HepG2 (cell line): ENCODE measurements at regions not wholly inside any gene's neighbourhood (a gene's known extent, or its start where the extent isn't known, plus 50 kb on each side); places are given as distances from the start of the nearest gene placed in this dataset.

ENCODE experiments used
- ATF2 ChIP-seq: sonication (generic); formaldehyde crosslinking; IDR thresholded peaks from 2 replicates; pipeline ENCODE4 v1.4.0; 2020; ENCODE audit warnings: missing genetic modification reagents
- ATF7-NPFF ChIP-seq: sonication (generic); formaldehyde crosslinking; IDR thresholded peaks from 2 replicates; pipeline ENCODE4 v1.8.1; 2023; ENCODE audit warnings: mild to moderate bottlenecking, low read depth, missing genetic modification reagents, moderate library complexity
- DMTF1 ChIP-seq: sonication (generic); formaldehyde crosslinking; IDR thresholded peaks from 2 replicates; pipeline ENCODE4 v1.4.0; 2020; ENCODE audit warnings: mild to moderate bottlenecking, missing genetic modification reagents
- DZIP1 ChIP-seq: sonication (generic); formaldehyde crosslinking; IDR thresholded peaks from 2 replicates; pipeline ENCODE4 v1.5.0; 2020; ENCODE audit warnings: mild to moderate bottlenecking, missing genetic modification reagents
- FOXP4 ChIP-seq: sonication (generic); formaldehyde crosslinking; IDR thresholded peaks from 2 replicates; pipeline ENCODE4 v1.4.0; 2020; ENCODE audit warnings: missing genetic modification reagents
- MTF2 ChIP-seq: sonication (generic); formaldehyde crosslinking; IDR thresholded peaks from 2 replicates; pipeline ENCODE4 v1.5.0; 2020; ENCODE audit warnings: missing genetic modification reagents, borderline replicate concordance
- NR2C2 ChIP-seq: sonication (generic); formaldehyde crosslinking; IDR thresholded peaks from 2 replicates; pipeline ENCODE4 v1.4.0; 2020; ENCODE audit warnings: missing genetic modification reagents, mild to moderate bottlenecking, moderate library complexity, borderline replicate concordance
- SIN3B ChIP-seq: fragments of 150-350 bp; IDR thresholded peaks from 2 replicates; pipeline ENCODE4 v1.6.1; 2014; ENCODE audit warnings: low read length
- SNAPC4 ChIP-seq: sonication (generic); formaldehyde crosslinking; IDR thresholded peaks from 2 replicates; pipeline ENCODE4 v1.4.0; 2020; ENCODE audit warnings: mild to moderate bottlenecking, missing genetic modification reagents
- ZNF749 ChIP-seq: sonication (generic); formaldehyde crosslinking; IDR thresholded peaks from 2 replicates; pipeline ENCODE4 v1.8.0; 2022; ENCODE audit warnings: mild to moderate bottlenecking, missing genetic modification reagents, moderate library complexity, borderline replicate concordance
- ZNF761 ChIP-seq: sonication (generic); formaldehyde crosslinking; conservative IDR thresholded peaks from 2 replicates; pipeline ENCODE4 v1.4.0; 2020; ENCODE audit warnings: mild to moderate bottlenecking, missing genetic modification reagents
- ZNF768 ChIP-seq: sonication (generic); formaldehyde crosslinking; IDR thresholded peaks from 2 replicates; pipeline ENCODE4 v1.4.0; 2020; ENCODE audit warnings: missing genetic modification reagents
- ZNF883 ChIP-seq: sonication (generic); formaldehyde crosslinking; IDR thresholded peaks from 2 replicates; pipeline ENCODE4 v1.5.1; 2020; ENCODE audit warnings: mild to moderate bottlenecking, missing genetic modification reagents; ENCODE audit errors: not compliant biosample characterization

- TF ChIP-seq SNAPC4 (CRISPR knock-in tag), result no peak
- peak; percentile 44; the same call in 1 of the 2 replicates for TF ChIP-seq FOXP4
- TF ChIP-seq ZNF761 (CRISPR knock-in tag), result peak; percentile 75; the same call in 1 of the 2 replicates
- 0 out of 2 replicates have a peak, but pooled peaks have one; percentile 54 for TF ChIP-seq ZNF749 (CRISPR knock-in tag)
- peak; percentile 57; the same call in 1 of the 2 replicates for TF ChIP-seq ATF2
- no peak for TF ChIP-seq SIN3B
- TF ChIP-seq ZNF768 (CRISPR knock-in tag), result peak; percentile 48; the same call in 1 of the 2 replicates
- TF ChIP-seq ZNF883 (CRISPR knock-in tag), result no peak
- no peak for TF ChIP-seq DZIP1
- peak; percentile 89 for TF ChIP-seq ATF7-NPFF (CRISPR knock-in tag)
- TF ChIP-seq NR2C2, result no peak
- TF ChIP-seq MTF2, result peak; percentile 64; the same call in 1 of the 2 replicates
- TF ChIP-seq DMTF1 (CRISPR knock-in tag), result no peak
These were observed 419.4 kb downstream of the SOX9 start (continued) for GRCh38 chr17:72539981-72540897.
